Ovary (tissue), 3 donors: ENCODE measurements at regions not wholly inside any gene's neighbourhood (a gene's known extent, or its start where the extent isn't known, plus 50 kb on each side); places are given as distances from the start of the nearest gene placed in this dataset.

Experiments used
- POLR2A ChIP-seq: fragments of 450-650 bp; IDR thresholded peaks from one replicate; pipeline ENCODE4 v1.6.1; 2017; ENCODE audit warnings: antibody characterized with exemption, mild to moderate bottlenecking, moderate library complexity
- TF ChIP-seq, protein P1 (sequence below), 3 donors: fragments of 450-650 bp in 2 of 3; fragments of 200-600 bp in 1 of 3; IDR thresholded peaks; one replicate each; pipeline versions ENCODE4 v1.5.1 to v1.8.0; 2016 to 2022; ENCODE audit warnings: antibody characterized with exemption in 3 of 3, mild to moderate bottlenecking in 1 of 3
- donor health status: DM: no; HTN: no; CAD: no.

DNA sequence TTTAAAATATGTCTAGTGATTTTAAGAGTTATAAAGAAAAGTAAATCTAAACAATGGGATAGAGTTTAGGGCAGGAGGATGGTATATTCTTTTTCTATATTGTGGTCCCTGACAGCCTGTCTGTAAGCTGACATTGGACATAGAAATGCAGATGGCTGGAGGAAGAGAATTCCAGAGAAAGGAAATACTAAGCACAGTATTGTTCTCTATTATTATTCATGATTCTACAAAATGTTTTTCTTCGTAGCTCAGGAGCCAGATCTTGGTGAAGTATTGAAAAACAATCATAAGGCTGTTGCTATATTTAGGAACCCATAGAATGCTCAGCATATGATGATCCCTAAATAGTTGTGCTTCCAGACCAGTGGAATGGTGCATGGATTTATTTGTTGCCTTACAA lies 117.0 kb upstream of the FAM3C start:
- TF ChIP-seq, protein P1, sequence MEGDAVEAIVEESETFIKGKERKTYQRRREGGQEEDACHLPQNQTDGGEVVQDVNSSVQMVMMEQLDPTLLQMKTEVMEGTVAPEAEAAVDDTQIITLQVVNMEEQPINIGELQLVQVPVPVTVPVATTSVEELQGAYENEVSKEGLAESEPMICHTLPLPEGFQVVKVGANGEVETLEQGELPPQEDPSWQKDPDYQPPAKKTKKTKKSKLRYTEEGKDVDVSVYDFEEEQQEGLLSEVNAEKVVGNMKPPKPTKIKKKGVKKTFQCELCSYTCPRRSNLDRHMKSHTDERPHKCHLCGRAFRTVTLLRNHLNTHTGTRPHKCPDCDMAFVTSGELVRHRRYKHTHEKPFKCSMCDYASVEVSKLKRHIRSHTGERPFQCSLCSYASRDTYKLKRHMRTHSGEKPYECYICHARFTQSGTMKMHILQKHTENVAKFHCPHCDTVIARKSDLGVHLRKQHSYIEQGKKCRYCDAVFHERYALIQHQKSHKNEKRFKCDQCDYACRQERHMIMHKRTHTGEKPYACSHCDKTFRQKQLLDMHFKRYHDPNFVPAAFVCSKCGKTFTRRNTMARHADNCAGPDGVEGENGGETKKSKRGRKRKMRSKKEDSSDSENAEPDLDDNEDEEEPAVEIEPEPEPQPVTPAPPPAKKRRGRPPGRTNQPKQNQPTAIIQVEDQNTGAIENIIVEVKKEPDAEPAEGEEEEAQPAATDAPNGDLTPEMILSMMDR (IDR thresholded peaks at IDR 0.05): no peak
- no peak for TF ChIP-seq POLR2A
